ENCODE measurements at regions not wholly inside any gene's neighbourhood (a gene's known extent, or its start where the extent isn't known, plus 50 kb on each side); places are given as distances from the start of the nearest gene placed in this dataset.

- H3K27ac ChIP-seq, result no peak overlapping the region
- TF ChIP-seq, protein P1, sequence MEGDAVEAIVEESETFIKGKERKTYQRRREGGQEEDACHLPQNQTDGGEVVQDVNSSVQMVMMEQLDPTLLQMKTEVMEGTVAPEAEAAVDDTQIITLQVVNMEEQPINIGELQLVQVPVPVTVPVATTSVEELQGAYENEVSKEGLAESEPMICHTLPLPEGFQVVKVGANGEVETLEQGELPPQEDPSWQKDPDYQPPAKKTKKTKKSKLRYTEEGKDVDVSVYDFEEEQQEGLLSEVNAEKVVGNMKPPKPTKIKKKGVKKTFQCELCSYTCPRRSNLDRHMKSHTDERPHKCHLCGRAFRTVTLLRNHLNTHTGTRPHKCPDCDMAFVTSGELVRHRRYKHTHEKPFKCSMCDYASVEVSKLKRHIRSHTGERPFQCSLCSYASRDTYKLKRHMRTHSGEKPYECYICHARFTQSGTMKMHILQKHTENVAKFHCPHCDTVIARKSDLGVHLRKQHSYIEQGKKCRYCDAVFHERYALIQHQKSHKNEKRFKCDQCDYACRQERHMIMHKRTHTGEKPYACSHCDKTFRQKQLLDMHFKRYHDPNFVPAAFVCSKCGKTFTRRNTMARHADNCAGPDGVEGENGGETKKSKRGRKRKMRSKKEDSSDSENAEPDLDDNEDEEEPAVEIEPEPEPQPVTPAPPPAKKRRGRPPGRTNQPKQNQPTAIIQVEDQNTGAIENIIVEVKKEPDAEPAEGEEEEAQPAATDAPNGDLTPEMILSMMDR (IDR thresholded peaks at IDR 0.05), result no peak
- no peak for TF ChIP-seq ZFX (IDR thresholded peaks at IDR 0.05; ENCODE audit: borderline replicate concordance)
Observed at GRCh38 chr4:81628489-81628888, 156.8 kb upstream of the RASGEF1B start.

DNA sequence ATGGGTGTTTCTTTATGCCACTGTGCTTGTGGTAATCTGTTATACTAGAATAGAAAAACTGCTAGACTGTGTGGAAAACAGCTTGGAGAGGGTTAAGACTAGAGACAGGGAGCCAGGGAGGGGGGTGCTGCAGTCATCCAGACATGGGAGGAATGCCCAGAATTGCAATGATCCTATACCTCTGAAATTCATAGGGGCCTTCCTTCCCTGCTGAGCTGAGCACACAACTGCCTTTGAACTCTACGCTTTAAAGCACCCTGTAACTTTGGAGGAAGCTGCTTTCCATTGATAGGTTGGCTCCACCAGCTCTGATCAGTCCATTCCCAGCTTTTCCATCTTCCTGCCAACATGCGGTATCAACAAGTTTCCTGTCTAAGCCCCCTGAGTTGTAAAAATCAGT lies 155.9 kb upstream of the RASGEF1B start:
- TF ChIP-seq, protein P1 (IDR thresholded peaks at IDR 0.05), result no peak
- TF ChIP-seq ZFX (IDR thresholded peaks at IDR 0.05; ENCODE audit: borderline replicate concordance), result no peak

GRCh38 chr4:81626851-81627250 lies 155.1 kb upstream of the RASGEF1B start:
- TF ChIP-seq, protein P1 (IDR thresholded peaks at IDR 0.05), result no peak
- TF ChIP-seq ZFX (IDR thresholded peaks at IDR 0.05; ENCODE audit: borderline replicate concordance), result no peak
- H3K27ac ChIP-seq, result no peak overlapping the region

More for the DNA sequence above, 155.9 kb upstream of the RASGEF1B start:
- no peak overlapping the region for H3K27ac ChIP-seq

DNA sequence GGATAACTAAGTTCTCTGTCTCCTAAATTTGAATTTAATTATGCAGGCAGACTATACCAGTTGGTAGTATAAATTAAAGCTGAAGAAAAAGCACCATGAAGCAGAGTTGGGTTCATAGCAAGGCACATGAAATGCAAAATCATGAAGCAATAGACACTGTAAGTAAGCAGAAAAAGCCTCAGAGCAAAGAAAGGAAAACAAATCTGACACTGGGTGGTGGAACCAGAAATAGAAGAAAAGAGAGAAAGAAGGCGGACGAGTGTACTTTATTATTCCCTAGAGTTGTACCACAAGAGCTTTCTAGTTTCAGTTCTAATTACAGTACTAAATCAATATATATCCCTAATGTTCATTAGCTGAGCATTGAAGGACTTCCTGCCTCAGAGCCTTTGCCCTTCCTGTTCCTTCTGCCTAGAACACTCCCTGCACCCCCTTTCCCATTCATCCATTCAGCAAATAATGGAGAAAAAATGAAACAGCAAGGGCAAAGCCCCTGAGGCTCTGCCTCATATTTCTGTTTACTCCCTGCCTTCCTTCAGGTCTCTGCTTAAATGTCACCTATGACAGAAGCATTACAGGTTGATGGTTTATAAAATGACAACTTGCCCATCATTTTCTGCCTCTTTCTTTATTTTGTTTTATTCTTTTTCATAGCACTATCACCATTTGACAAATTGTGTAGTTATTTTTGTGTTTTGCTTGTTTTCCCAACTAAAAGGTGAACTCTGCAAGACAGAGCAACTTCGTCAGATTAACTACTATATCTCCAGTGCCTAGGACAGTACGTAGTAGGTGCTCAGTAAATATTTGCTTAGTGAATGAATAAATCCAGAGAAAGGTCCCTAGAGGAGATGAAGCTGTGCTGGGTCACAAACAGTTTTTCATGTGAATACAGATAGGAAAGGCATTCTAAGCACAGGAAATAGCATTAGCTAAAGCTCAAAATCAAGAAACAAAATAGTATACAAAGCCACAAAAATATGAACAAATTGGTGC lies 154.0 kb upstream of the RASGEF1B start:
- TF ChIP-seq, protein P1 (IDR thresholded peaks at IDR 0.05), result no peak
- TF ChIP-seq ZFX (IDR thresholded peaks at IDR 0.05; ENCODE audit: borderline replicate concordance), result no peak
- H3K27ac ChIP-seq, result peak overlapping the region; percentile 29; the same call in 1 of the 2 replicates

GRCh38 chr4:81623434-81623833 lies 151.7 kb upstream of the RASGEF1B start:
- no peak for TF ChIP-seq ZFX (IDR thresholded peaks at IDR 0.05; ENCODE audit: borderline replicate concordance)
- TF ChIP-seq, protein P1 (IDR thresholded peaks at IDR 0.05), result no peak
- no peak overlapping the region for H3K27ac ChIP-seq

GRCh38 chr4:81622474-81623184 lies 150.9 kb upstream of the RASGEF1B start:
- no peak for TF ChIP-seq ZFX (IDR thresholded peaks at IDR 0.05; ENCODE audit: borderline replicate concordance)
- TF ChIP-seq, protein P1 (IDR thresholded peaks at IDR 0.05), result no peak
- H3K27ac ChIP-seq, result no peak overlapping the region

Data from 22Rv1 (cell line).